Peyer's patch (tissue), 4 donors: ENCODE measurements at regions not wholly inside any gene's neighbourhood (a gene's known extent, or its start where the extent isn't known, plus 50 kb on each side); places are given as distances from the start of the nearest gene placed in this dataset.

Experiments used
- CTCF ChIP-seq, 6 experiments: fragments of 450-650 bp in 4 of 6; fragments of 200-600 bp in 2 of 6; sonication (generic) in 1 of 6; IDR thresholded peaks; one replicate each; pipeline ENCODE4 v1.5.1; 2017 to 2019; ENCODE audit warnings: antibody characterized with exemption in 6 of 6, mild to moderate bottlenecking in 3 of 6, moderate library complexity in 1 of 6
- POLR2A ChIP-seq, 2 donors: fragments of 450-650 bp; IDR thresholded peaks; one replicate each; pipeline ENCODE4 v1.5.1; 2017; ENCODE audit warnings: antibody characterized with exemption in 2 of 2, mild to moderate bottlenecking in 2 of 2, moderate library complexity in 2 of 2

GRCh38 chr4:53801373-53801772, 210.1 kb upstream of the LNX1 start:
- TF ChIP-seq CTCF (IDR thresholded peaks at IDR 0.05) (no peak), POLR2A (IDR thresholded peaks at IDR 0.05) (no peak)
